OCI-LY3 (cell line): ENCODE measurements at regions not wholly inside any gene's neighbourhood (a gene's known extent, or its start where the extent isn't known, plus 50 kb on each side); places are given as distances from the start of the nearest gene placed in this dataset.

Experiments used
- H2AFZ ChIP-seq: fragments of 200-600, 300-600 bp; shearing (Covaris generic); 2 replicates; pipeline ENCODE4 v1.6.0; 2014; ENCODE audit warnings: antibody characterized with exemption, low read depth, low read length
- H3K27ac ChIP-seq: fragments of 200-600, 300-600 bp; sonication (generic); 2 replicates; pipeline ENCODE4 v1.5.1; 2014; ENCODE audit warnings: mild to moderate bottlenecking, low read length, moderate library complexity, mixed read lengths
- H3K27me3 ChIP-seq: fragments of 200-600, 300-600 bp; sonication (generic); 2 replicates; pipeline ENCODE4 v1.6.1; 2014; ENCODE audit warnings: low read depth, low read length, mixed read lengths
- H3K36me3 ChIP-seq: fragments of 200-600, 300-600 bp; sonication (generic); replicated peaks from 2 replicates; pipeline ENCODE3; 2014; ENCODE audit warnings: low read depth, low read length, mixed read lengths
- H3K4me1 ChIP-seq: fragments of 300-600, 200-600 bp; sonication (generic); 2 replicates; pipeline ENCODE4 v1.6.1; 2014; ENCODE audit warnings: low read length, mixed read lengths
- H3K4me2 ChIP-seq: fragments of 200-600, 300-600 bp; sonication (generic); 2 replicates; pipeline ENCODE4 v1.6.1; 2014; ENCODE audit warnings: low read length, mixed read lengths
- H3K4me3 ChIP-seq: fragments of 300-600, 200-600 bp; sonication (generic); 2 replicates; pipeline ENCODE4 v1.5.1; 2014; ENCODE audit warnings: antibody characterized with exemption, mild to moderate bottlenecking, low read length, moderate library complexity
- H3K79me2 ChIP-seq: fragments of 300-600, 200-600 bp; shearing (Covaris generic); 2 replicates; pipeline ENCODE4 v1.6.1; 2014; ENCODE audit warnings: mild to moderate bottlenecking, low read length, mixed read lengths
- H3K9ac ChIP-seq: fragments of 300-600, 200-600 bp; shearing (Covaris generic); 2 replicates; pipeline ENCODE4 v1.6.0; 2014; ENCODE audit warnings: mild to moderate bottlenecking, low read length, moderate library complexity
- H3K9me3 ChIP-seq: fragments of 200-600, 300-600 bp; shearing (Covaris generic); 2 replicates; pipeline ENCODE4 v1.6.1; 2014; ENCODE audit warnings: low read length, mixed read lengths; ENCODE audit not compliant: insufficient read depth
- H4K20me1 ChIP-seq: fragments of 200-600, 300-600 bp; sonication (generic); 2 replicates; pipeline ENCODE4 v1.6.1; 2016; ENCODE audit warnings: low read length, mixed read lengths; ENCODE audit not compliant: insufficient read depth
- CTCF ChIP-seq: fragments of 200-600, 300-600 bp; sonication (generic); IDR thresholded peaks from 2 replicates; pipeline ENCODE4 v1.5.1; 2014; ENCODE audit warnings: antibody characterized with exemption, low read length, low read depth
- EZH2phosphoT487 ChIP-seq: fragments of 200-600 bp; shearing (Covaris generic); IDR thresholded peaks from 2 replicates; pipeline ENCODE4 v1.6.1; 2018; ENCODE audit warnings: antibody characterized with exemption, mixed run types, low read depth

DNA sequence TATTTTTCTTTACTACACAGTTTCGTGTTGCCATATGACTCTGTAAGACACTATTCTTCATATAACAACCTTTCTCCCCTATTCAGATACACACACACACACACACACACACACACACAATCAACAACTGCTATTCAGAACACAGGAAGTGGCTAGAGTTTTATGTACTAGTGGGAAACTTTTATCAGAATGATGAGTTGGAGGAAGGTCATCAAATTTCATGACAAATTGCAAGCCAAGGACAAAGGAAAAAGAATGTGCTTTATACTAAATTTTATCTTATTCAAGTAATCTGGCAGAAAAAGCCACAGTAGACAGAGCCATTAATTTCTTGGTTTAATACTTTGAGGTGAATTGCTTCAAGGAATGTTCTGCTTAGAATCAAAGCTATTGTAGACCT is 899.8 kb downstream of the ROBO2 start:
- TF ChIP-seq CTCF: no peak
- no peak for TF ChIP-seq EZH2phosphoT487
- Histone ChIP-seq H4K20me1 (no peaks in the 10 kb centered on the region), H3K36me3 (no peaks in the 10 kb centered on the region), H3K4me3 (no peak overlapping the region), H3K27me3 (no peaks in the 10 kb centered on the region), H2AFZ (no peak overlapping the region), H3K9me3 (no peaks in the 10 kb centered on the region), H3K27ac (no peak overlapping the region), H3K79me2 (no peaks in the 10 kb centered on the region), H3K4me1 (no peaks in the 10 kb centered on the region), H3K9ac (no peak overlapping the region), H3K4me2 (no peak overlapping the region)

DNA sequence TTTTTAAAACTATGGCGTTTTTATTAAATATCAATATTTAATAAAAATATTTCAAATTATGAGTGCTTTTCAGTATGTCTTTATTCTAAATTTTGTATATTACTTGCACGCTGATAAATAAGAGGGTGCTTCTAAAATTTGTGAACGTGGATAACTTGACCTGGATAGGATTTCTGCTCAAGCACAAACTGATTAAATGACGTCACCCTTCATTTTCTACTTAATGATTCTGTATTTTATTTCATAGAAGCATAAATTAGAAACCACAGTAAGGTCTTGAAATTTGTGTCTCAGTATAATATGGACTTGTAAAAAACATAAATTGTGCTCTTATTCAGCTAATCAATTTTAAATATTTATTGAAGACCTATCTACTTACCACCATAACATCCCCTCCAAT is 903.7 kb downstream of the ROBO2 start:
- Histone ChIP-seq H2AFZ (no peak overlapping the region), H3K9ac (no peak overlapping the region), H3K36me3 (no peaks in the 10 kb centered on the region), H3K9me3 (no peaks in the 10 kb centered on the region), H3K27ac (no peak overlapping the region), H3K4me1 (no peaks in the 10 kb centered on the region), H3K79me2 (no peaks in the 10 kb centered on the region), H3K4me2 (no peak overlapping the region), H4K20me1 (no peaks in the 10 kb centered on the region), H3K4me3 (no peak overlapping the region), H3K27me3 (no peaks in the 10 kb centered on the region)
- TF ChIP-seq CTCF (no peak), EZH2phosphoT487 (no peak)

DNA sequence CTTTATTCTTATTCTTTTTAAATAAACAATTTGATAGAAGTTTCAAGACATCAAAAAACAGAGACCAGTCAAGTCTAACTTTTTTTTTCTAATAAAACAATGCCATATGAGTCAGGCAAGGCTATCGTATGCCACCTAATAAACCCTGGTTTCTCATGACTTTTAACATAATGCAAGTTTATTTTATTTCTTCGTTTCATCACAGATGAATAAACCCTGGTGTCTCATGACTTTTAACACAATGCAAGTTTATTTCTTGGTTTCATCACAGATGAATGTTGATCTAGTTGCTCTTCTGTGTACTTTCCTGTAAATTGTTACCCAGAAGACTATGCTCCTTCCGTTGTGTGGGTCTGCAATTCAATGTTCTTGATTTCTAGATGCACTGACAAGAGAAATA is 905.4 kb downstream of the ROBO2 start:
- Histone ChIP-seq H3K9me3 (no peaks in the 10 kb centered on the region), H3K27me3 (no peaks in the 10 kb centered on the region), H3K79me2 (no peaks in the 10 kb centered on the region), H4K20me1 (no peaks in the 10 kb centered on the region), H3K27ac (no peak overlapping the region), H3K36me3 (no peaks in the 10 kb centered on the region), H3K4me1 (no peaks in the 10 kb centered on the region), H3K4me3 (no peak overlapping the region), H2AFZ (no peak overlapping the region), H3K4me2 (no peak overlapping the region), H3K9ac (no peak overlapping the region)
- TF ChIP-seq EZH2phosphoT487: no peak
- no peak for TF ChIP-seq CTCF

DNA sequence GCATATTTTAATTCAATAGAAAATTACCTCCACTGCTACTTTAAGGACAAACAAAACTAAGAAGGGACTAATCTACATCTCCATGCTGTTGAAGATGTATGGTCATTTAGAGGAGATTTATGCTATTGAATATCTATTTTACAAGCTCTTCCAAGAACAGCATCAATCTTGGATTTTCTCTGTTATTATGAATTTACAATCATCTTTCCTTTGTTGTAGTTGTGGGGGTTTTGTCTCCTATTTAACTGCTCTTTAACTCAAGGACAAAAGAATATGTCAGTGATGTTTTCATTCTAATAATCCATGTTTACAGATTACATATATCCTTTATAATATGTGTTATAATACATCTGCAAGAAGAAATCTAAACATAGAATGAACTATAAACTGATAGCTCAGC is 907.8 kb downstream of the ROBO2 start:
- no peak overlapping the region for H2AFZ ChIP-seq
- H3K79me2 ChIP-seq: no peaks in the 10 kb centered on the region
- no peaks in the 10 kb centered on the region for H3K27me3 ChIP-seq
- no peak overlapping the region for H3K4me3 ChIP-seq
- no peak overlapping the region for H3K9ac ChIP-seq
- no peak overlapping the region for H3K4me2 ChIP-seq
- no peaks in the 10 kb centered on the region for H3K4me1 ChIP-seq
- H4K20me1 ChIP-seq: no peaks in the 10 kb centered on the region
- no peak overlapping the region for H3K27ac ChIP-seq
- no peaks in the 10 kb centered on the region for H3K36me3 ChIP-seq
- no peaks in the 10 kb centered on the region for H3K9me3 ChIP-seq
- no peak for TF ChIP-seq EZH2phosphoT487
- TF ChIP-seq CTCF: no peak
